ENCODE measurements at regions not wholly inside any gene's neighbourhood (a gene's known extent, or its start where the extent isn't known, plus 50 kb on each side); places are given as distances from the start of the nearest gene placed in this dataset.

DNA sequence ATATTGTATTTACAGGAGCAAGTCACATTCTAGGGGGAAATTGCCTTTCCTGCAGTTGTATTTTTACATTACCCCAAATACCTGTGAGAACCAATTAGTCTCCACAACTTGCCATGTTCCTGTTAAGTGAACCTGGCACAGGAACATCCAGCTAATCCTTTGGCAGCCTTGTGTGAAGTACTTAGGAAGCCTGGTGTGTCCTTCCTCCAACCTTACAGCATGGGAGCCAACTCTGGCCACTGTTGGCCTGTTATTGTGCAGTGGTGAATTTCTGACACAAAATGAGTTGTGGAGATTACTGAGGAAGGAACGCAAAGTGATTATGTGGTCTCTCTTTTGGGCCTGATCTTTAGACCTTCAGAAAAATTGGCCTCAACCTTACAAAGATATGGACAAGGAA, 238.0 kb upstream of the PITX2 start:
- TF ChIP-seq, protein P1, sequence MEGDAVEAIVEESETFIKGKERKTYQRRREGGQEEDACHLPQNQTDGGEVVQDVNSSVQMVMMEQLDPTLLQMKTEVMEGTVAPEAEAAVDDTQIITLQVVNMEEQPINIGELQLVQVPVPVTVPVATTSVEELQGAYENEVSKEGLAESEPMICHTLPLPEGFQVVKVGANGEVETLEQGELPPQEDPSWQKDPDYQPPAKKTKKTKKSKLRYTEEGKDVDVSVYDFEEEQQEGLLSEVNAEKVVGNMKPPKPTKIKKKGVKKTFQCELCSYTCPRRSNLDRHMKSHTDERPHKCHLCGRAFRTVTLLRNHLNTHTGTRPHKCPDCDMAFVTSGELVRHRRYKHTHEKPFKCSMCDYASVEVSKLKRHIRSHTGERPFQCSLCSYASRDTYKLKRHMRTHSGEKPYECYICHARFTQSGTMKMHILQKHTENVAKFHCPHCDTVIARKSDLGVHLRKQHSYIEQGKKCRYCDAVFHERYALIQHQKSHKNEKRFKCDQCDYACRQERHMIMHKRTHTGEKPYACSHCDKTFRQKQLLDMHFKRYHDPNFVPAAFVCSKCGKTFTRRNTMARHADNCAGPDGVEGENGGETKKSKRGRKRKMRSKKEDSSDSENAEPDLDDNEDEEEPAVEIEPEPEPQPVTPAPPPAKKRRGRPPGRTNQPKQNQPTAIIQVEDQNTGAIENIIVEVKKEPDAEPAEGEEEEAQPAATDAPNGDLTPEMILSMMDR (IDR thresholded peaks at IDR 0.05; ENCODE audit: borderline replicate concordance, extremely low read depth, low read length, poor library complexity, severe bottlenecking): no peak
- no peak for TF ChIP-seq EZH2 (IDR thresholded peaks at IDR 0.05; ENCODE audit: borderline replicate concordance, low read depth, low read length, severe bottlenecking)

Measured in DND-41 (cell line).